ENCODE measurements at regions not wholly inside any gene's neighbourhood (a gene's known extent, or its start where the extent isn't known, plus 50 kb on each side); places are given as distances from the start of the nearest gene placed in this dataset.
"Not testable (repeated sequence)": the region's sequence is repeated elsewhere in the genome, so short reads cannot be mapped to it uniquely, and the experiment has no call there.

DNA sequence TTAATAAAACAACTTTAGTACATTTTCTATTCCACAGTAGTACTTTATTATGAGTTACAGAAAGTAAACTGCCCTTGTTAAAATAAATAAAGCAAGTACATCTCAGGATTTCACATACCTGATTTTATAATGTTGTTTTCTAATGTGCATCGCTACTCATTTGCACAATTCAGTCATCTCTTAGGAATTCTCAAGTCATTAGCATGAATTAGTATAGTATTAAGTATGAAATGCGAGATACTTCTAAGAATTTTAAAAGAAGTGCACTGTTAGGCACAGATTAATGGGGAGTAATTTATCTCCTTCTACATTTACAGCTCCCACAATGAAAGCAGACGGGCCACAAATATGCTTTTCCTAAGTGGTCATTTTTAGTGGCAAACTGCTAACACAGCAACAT lies 193.7 kb upstream of the FAM174A start:
- not testable (repeated sequence) for H3K18ac ChIP-seq (ENCODE audit: low read length); H3K4ac ChIP-seq (ENCODE audit: low read depth, low read length); H3K4me1 ChIP-seq (ENCODE audit: control insufficient read depth in 1 of 2, insufficient read depth in 2 of 2, low read length in 2 of 2); H3K23ac ChIP-seq (ENCODE audit: low read length); H2AFZ ChIP-seq (ENCODE audit: insufficient read depth, low read length, poor library complexity); H3K9me3 ChIP-seq (ENCODE audit: insufficient read depth, low read depth, low read length); H2BK5ac ChIP-seq (ENCODE audit: low read depth, low read length, poor library complexity); H3K27me3 ChIP-seq (ENCODE audit: insufficient read depth, low read length); H2BK120ac ChIP-seq (ENCODE audit: insufficient read depth, low read length, poor library complexity); H4K8ac ChIP-seq (ENCODE audit: low read depth, low read length); H4K91ac ChIP-seq (ENCODE audit: low read depth, low read length); H3K4me2 ChIP-seq (ENCODE audit: low read length); H3K9ac ChIP-seq (ENCODE audit: low read length); H4K12ac ChIP-seq (ENCODE audit: low read depth, low read length); H3K79me2 ChIP-seq (ENCODE audit: control insufficient read depth, insufficient read depth, low read length, poor library complexity); H3K4me3 ChIP-seq (ENCODE audit: low read depth, low read length); H3K27ac ChIP-seq (ENCODE audit: low read depth, low read length); H2AK5ac ChIP-seq (ENCODE audit: low read length); H3K36me3 ChIP-seq (ENCODE audit: control insufficient read depth in 1 of 2, insufficient read depth in 2 of 2, low read length in 2 of 2); H2BK12ac ChIP-seq (ENCODE audit: low read length); DNase-seq; H3K14ac ChIP-seq (ENCODE audit: low read length); H3K79me1 ChIP-seq (ENCODE audit: low read length)
- WGBS (ENCODE audit: extremely low coverage, insufficient coverage, insufficient read length) = no CpG with 5 or more reads among the region's 3 CpGs

DNA sequence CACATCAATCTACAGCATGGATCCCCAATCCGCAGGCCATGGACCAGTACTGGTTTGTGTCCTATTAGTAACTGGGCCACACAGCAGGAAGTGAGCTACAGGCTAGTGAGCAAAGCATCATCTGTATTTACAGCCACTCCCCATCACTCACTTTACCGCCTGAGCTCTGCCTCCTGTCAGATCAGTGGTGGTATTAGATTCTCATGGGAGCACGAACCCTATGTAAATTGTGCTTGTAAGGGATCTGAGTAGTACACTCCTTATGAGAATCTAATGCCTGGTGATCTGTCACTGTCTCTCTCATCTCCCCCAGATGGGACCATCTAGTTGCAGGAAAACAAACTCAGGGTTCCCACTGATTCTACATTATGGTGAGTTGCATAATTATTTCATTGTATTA lies 212.7 kb upstream of the FAM174A start:
- Histone ChIP-seq H4K91ac (ENCODE audit: low read depth, low read length) (no peak overlapping the region), H3K27me3 (ENCODE audit: insufficient read depth, low read length) (no peaks in the 10 kb centered on the region), H2BK12ac (ENCODE audit: low read length) (no peak overlapping the region), H4K8ac (ENCODE audit: low read depth, low read length) (no peak overlapping the region), H4K12ac (ENCODE audit: low read depth, low read length) (no peak overlapping the region), H3K14ac (ENCODE audit: low read length) (no peak overlapping the region), H2BK120ac (ENCODE audit: insufficient read depth, low read length, poor library complexity) (no peak overlapping the region), H2AFZ (ENCODE audit: insufficient read depth, low read length, poor library complexity) (no peak overlapping the region), H3K27ac (ENCODE audit: low read depth, low read length) (no peak overlapping the region), H3K79me2 (ENCODE audit: control insufficient read depth, insufficient read depth, low read length, poor library complexity) (no peaks in the 10 kb centered on the region), H3K4ac (ENCODE audit: low read depth, low read length) (no peak overlapping the region), H2BK5ac (ENCODE audit: low read depth, low read length, poor library complexity) (no peak overlapping the region), H2AK5ac (ENCODE audit: low read length) (no peak overlapping the region), H3K18ac (ENCODE audit: low read length) (no peak overlapping the region), H3K4me1 (ENCODE audit: control insufficient read depth in 1 of 2, insufficient read depth in 2 of 2, low read length in 2 of 2) (no peaks in the 10 kb centered on the region), H3K36me3 (ENCODE audit: control insufficient read depth in 1 of 2, insufficient read depth in 2 of 2, low read length in 2 of 2) (no peaks in the 10 kb centered on the region), H3K4me2 (ENCODE audit: low read length) (no peak overlapping the region), H3K4me3 (ENCODE audit: low read depth, low read length) (no peak overlapping the region), H3K79me1 (ENCODE audit: low read length) (no peaks in the 10 kb centered on the region), H3K23ac (ENCODE audit: low read length) (no peak overlapping the region), H3K9me3 (ENCODE audit: insufficient read depth, low read depth, low read length) (no peaks in the 10 kb centered on the region), H3K9ac (ENCODE audit: low read length) (no peak overlapping the region)
- no CpG with 5 or more reads among the region's 3 CpGs for WGBS (ENCODE audit: extremely low coverage, insufficient coverage, insufficient read length)
- DNase-seq = no peak

DNA sequence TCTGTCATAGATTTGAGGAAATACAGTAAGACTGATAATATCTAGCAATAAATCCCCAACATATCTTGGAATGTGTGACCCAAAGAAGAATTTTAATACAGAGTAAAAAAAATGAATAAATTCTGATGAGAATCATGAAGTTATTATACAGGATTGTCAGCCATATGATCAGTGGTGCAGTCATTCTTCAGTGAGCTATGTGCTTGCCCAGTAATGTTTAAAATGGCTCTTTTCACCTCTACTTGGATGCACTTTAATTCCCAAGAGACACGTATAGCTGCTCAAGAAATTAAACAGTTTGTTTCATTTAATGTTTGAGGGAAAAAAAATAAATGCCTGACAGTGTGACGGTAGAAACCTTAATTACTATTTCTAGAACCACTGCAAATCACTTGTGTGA lies 215.3 kb upstream of the FAM174A start:
- Histone ChIP-seq H2AFZ (ENCODE audit: insufficient read depth, low read length, poor library complexity) (no peak overlapping the region), H2BK120ac (ENCODE audit: insufficient read depth, low read length, poor library complexity) (no peak overlapping the region), H3K4ac (ENCODE audit: low read depth, low read length) (no peak overlapping the region), H2BK5ac (ENCODE audit: low read depth, low read length, poor library complexity) (no peak overlapping the region), H3K14ac (ENCODE audit: low read length) (no peak overlapping the region), H4K12ac (ENCODE audit: low read depth, low read length) (no peak overlapping the region), H3K18ac (ENCODE audit: low read length) (no peak overlapping the region), H3K27ac (ENCODE audit: low read depth, low read length) (no peak overlapping the region), H3K36me3 (ENCODE audit: control insufficient read depth in 1 of 2, insufficient read depth in 2 of 2, low read length in 2 of 2) (no peaks in the 10 kb centered on the region), H3K79me2 (ENCODE audit: control insufficient read depth, insufficient read depth, low read length, poor library complexity) (no peaks in the 10 kb centered on the region), H3K4me1 (ENCODE audit: control insufficient read depth in 1 of 2, insufficient read depth in 2 of 2, low read length in 2 of 2) (no peaks in the 10 kb centered on the region), H3K4me2 (ENCODE audit: low read length) (no peak overlapping the region), H2BK12ac (ENCODE audit: low read length) (no peak overlapping the region), H3K9me3 (ENCODE audit: insufficient read depth, low read depth, low read length) (no peaks in the 10 kb centered on the region), H3K4me3 (ENCODE audit: low read depth, low read length) (no peak overlapping the region), H3K27me3 (ENCODE audit: insufficient read depth, low read length) (no peaks in the 10 kb centered on the region), H4K91ac (ENCODE audit: low read depth, low read length) (no peak overlapping the region), H4K8ac (ENCODE audit: low read depth, low read length) (no peak overlapping the region), H3K79me1 (ENCODE audit: low read length) (no peaks in the 10 kb centered on the region), H3K9ac (ENCODE audit: low read length) (no peak overlapping the region), H3K23ac (ENCODE audit: low read length) (no peak overlapping the region), H2AK5ac (ENCODE audit: low read length) (no peak overlapping the region)
- WGBS (ENCODE audit: extremely low coverage, insufficient coverage, insufficient read length) = no CpG with 5 or more reads among the region's 2 CpGs
- DNase-seq = no peak

DNA sequence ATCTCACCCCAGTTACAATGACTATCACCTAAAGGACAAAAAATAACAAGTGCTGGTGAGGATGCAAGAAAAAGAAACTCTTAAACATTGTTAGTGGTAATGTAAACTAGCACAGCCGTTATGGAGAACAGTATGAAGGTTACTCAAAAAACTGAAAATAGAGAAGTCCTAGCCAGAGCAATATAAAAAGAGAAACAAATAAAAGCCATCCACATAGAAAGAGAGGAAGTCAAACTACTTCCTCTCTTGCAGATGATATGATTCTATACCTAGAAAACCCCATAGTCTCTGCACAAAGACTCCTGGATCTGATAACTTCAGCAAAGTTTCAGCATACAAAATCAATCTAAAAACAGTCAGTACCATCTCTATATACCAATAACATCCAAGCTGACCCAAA lies 221.5 kb upstream of the FAM174A start:
- no peak overlapping the region for H2AK5ac ChIP-seq (ENCODE audit: low read length)
- no peak overlapping the region for H3K9ac ChIP-seq (ENCODE audit: low read length)
- no peak overlapping the region for H3K14ac ChIP-seq (ENCODE audit: low read length)
- no peaks in the 10 kb centered on the region for H3K27me3 ChIP-seq (ENCODE audit: insufficient read depth, low read length)
- H3K27ac ChIP-seq (ENCODE audit: low read depth, low read length) = no peak overlapping the region
- no peaks in the 10 kb centered on the region for H3K79me2 ChIP-seq (ENCODE audit: control insufficient read depth, insufficient read depth, low read length, poor library complexity)
- H3K23ac ChIP-seq (ENCODE audit: low read length) = no peak overlapping the region
- no peak overlapping the region for H2BK12ac ChIP-seq (ENCODE audit: low read length)
- DNase-seq = no peak
- no peak overlapping the region for H4K91ac ChIP-seq (ENCODE audit: low read depth, low read length)
- no peak overlapping the region for H2BK5ac ChIP-seq (ENCODE audit: low read depth, low read length, poor library complexity)
- H2AFZ ChIP-seq (ENCODE audit: insufficient read depth, low read length, poor library complexity) = no peak overlapping the region
- H3K4ac ChIP-seq (ENCODE audit: low read depth, low read length) = no peak overlapping the region
- no peak overlapping the region for H2BK120ac ChIP-seq (ENCODE audit: insufficient read depth, low read length, poor library complexity)
- H3K9me3 ChIP-seq (ENCODE audit: insufficient read depth, low read depth, low read length) = no peaks in the 10 kb centered on the region
- H3K4me3 ChIP-seq (ENCODE audit: low read depth, low read length) = no peak overlapping the region
- H3K4me1 ChIP-seq (ENCODE audit: control insufficient read depth in 1 of 2, insufficient read depth in 2 of 2, low read length in 2 of 2) = no peaks in the 10 kb centered on the region
- no peaks in the 10 kb centered on the region for H3K36me3 ChIP-seq (ENCODE audit: control insufficient read depth in 1 of 2, insufficient read depth in 2 of 2, low read length in 2 of 2)
- no CpG with 5 or more reads among the region's 1 CpG for WGBS (ENCODE audit: extremely low coverage, insufficient coverage, insufficient read length)
- H3K4me2 ChIP-seq (ENCODE audit: low read length) = no peak overlapping the region
- H3K79me1 ChIP-seq (ENCODE audit: low read length) = no peaks in the 10 kb centered on the region
- H4K12ac ChIP-seq (ENCODE audit: low read depth, low read length) = no peak overlapping the region
- H4K8ac ChIP-seq (ENCODE audit: low read depth, low read length) = no peak overlapping the region
- H3K18ac ChIP-seq (ENCODE audit: low read length) = no peak overlapping the region
